ENCODE measurements at regions not wholly inside any gene's neighbourhood (a gene's known extent, or its start where the extent isn't known, plus 50 kb on each side); places are given as distances from the start of the nearest gene placed in this dataset.

GRCh38 chr1:187067160-187067559 lies 238.4 kb downstream of the PLA2G4A start:
- TF ChIP-seq, protein P1, sequence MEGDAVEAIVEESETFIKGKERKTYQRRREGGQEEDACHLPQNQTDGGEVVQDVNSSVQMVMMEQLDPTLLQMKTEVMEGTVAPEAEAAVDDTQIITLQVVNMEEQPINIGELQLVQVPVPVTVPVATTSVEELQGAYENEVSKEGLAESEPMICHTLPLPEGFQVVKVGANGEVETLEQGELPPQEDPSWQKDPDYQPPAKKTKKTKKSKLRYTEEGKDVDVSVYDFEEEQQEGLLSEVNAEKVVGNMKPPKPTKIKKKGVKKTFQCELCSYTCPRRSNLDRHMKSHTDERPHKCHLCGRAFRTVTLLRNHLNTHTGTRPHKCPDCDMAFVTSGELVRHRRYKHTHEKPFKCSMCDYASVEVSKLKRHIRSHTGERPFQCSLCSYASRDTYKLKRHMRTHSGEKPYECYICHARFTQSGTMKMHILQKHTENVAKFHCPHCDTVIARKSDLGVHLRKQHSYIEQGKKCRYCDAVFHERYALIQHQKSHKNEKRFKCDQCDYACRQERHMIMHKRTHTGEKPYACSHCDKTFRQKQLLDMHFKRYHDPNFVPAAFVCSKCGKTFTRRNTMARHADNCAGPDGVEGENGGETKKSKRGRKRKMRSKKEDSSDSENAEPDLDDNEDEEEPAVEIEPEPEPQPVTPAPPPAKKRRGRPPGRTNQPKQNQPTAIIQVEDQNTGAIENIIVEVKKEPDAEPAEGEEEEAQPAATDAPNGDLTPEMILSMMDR (IDR thresholded peaks at IDR 0.05; ENCODE audit: poor library complexity, severe bottlenecking), result no peak
- TF ChIP-seq EP300 (conservative IDR thresholded peaks at IDR 0.05; ENCODE audit: poor library complexity, severe bottlenecking) (no peak), REST (IDR thresholded peaks at IDR 0.05; ENCODE audit: borderline replicate concordance) (no peak), EZH2 (IDR thresholded peaks at IDR 0.05; ENCODE audit: borderline replicate concordance, insufficient read depth, low read length, poor library complexity, severe bottlenecking) (no peak)
